H54 (cell line): ENCODE measurements at regions not wholly inside any gene's neighbourhood (a gene's known extent, or its start where the extent isn't known, plus 50 kb on each side); places are given as distances from the start of the nearest gene placed in this dataset.

Experiments used
- DNase-seq: peaks from one replicate; pipeline ENCODE4 v3.0.0; 2011; ENCODE audit warnings: low spot score, mixed read lengths; ENCODE audit not compliant: insufficient read length
- FAIRE-seq: peaks from 3 replicates; lab custom pipeline; 2011; peaks lifted over from hg19 to GRCh38; lab: Jason Lieb, UNC
- POLR2A ChIP-seq: IDR thresholded peaks from 2 replicates; pipeline ENCODE4 v1.6.1; 2011; ENCODE audit warnings: low read depth, mild to moderate bottlenecking, low read length

DNA sequence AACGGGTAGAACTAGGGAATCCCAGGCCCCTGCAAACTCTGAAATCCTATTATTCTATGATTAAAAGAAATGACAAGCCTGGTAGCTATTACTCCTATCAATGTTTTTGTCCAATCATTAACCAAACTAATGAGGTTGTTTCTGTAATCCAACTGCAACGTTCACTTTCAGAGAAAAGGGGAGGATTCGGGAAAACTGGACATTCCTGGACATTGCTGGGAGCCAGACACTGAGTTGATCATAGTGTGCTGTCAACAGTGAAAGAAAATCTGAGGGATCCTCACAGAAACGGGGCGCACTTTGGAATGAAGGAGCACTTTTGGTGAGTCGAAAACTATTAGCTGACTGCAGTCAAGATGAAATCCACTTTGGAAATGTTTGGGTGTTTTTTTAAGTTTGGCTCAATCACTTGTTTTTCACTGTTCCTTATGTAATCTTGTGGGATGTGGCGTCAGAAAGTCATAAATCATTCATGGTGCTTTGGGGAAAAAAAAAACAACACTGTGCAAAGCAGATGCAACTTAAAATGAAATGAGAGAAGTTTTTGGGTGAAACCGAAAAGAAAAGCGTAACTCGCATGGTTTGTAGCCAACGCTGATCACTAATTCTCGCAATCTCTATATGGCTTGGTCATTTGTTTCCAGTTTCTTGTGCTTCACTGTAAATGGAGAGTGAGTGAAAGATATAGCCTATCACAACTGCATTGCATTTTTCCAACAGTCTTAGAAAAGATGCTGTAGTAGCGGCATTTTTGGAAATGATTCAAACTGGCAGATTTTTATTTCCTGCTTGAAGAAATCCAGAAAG, 51.2 kb upstream of the ADRA1B start:
- FAIRE-seq (no peak), DNase-seq (no peak)
- no peak for TF ChIP-seq POLR2A

DNA sequence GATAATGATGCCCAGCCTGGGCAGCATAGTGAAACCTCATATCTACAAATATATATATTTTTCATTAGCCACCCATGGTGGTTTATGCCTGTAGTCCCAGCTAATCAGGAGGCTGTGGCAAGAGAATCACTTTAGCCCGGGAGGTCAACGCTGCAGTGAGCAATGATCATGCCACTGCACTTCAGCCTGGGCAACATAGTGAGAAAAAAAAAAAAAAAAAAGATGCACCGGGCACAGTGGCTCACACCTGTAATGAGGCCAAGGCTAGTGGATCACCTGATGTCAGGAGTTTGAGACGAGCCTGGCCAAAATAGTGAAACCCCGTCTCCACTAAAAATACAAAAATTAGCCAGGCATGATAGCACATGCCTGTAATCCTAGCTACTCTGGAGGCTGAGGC, 50.2 kb upstream of the ADRA1B start:
- FAIRE-seq (no peak), DNase-seq (no peak)
- no peak for TF ChIP-seq POLR2A
